Mammary epithelial cell (primary cell): ENCODE measurements at regions not wholly inside any gene's neighbourhood (a gene's known extent, or its start where the extent isn't known, plus 50 kb on each side); places are given as distances from the start of the nearest gene placed in this dataset.

Experiments
- CTCF ChIP-seq, 2 donors: IDR thresholded peaks in 1 of 2; conservative IDR thresholded peaks in 1 of 2; 2 replicates each; pipeline ENCODE4 v1.5.1; 2011 to 2012; ENCODE audit warnings: inconsistent platforms in 2 of 2, low read length in 2 of 2, mild to moderate bottlenecking in 2 of 2, control low read depth in 1 of 2, low read depth in 1 of 2; ENCODE audit not compliant: insufficient read depth in 1 of 2; ENCODE audit errors: extremely low read depth in 1 of 2
- EZH2 ChIP-seq: IDR thresholded peaks from 2 replicates; pipeline ENCODE4 v1.6.1; 2012; ENCODE audit warnings: low read length, inconsistent platforms, borderline replicate concordance

DNA sequence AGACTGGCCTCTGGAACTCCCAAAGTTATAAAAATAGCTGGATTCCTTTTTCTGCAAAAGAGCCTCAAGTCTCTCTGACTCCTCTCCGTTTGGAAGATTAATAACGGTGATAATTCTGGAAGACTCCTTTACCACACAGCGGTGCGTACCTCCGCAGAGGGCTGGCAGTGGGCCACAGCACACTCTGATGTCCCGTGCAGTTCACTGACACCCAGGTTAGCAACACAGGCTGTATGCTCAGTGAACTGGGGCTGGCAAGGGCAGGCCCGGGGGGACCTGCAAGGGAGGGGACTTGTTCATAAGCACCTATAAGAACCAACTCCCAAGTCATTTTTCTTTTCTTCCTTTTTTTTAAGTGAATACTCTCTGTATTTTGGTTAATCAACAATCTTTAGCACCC is 120.3 kb upstream of the TJP1 start:
- no peak for TF ChIP-seq CTCF (conservative IDR thresholded peaks at IDR 0.05 in 1 of 2, IDR thresholded peaks at IDR 0.05 in 1 of 2; ENCODE audit: extremely low read depth in 1 of 2, insufficient read depth in 1 of 2, low read depth in 1 of 2, low read length in 2 of 2)
- no peak for TF ChIP-seq EZH2
